ENCODE measurements at regions not wholly inside any gene's neighbourhood (a gene's known extent, or its start where the extent isn't known, plus 50 kb on each side); places are given as distances from the start of the nearest gene placed in this dataset.
"Not testable (repeated sequence)": the region's sequence is repeated elsewhere in the genome, so short reads cannot be mapped to it uniquely, and the experiment has no call there.

- intact Hi-C loops (cut with DNase I), result no loop called here
These were observed 160.6 kb upstream of the SPRY2 start for GRCh38 chr13:80501556-80501955.

GRCh38 chr13:80499536-80500290 is 158.8 kb upstream of the SPRY2 start:
- DNase-seq, result no peak
- intact Hi-C loops (cut with DNase I), result no loop called here

More at GRCh38 chr13:80501556-80501955, 160.6 kb upstream of the SPRY2 start:
- DNase-seq, result no peak

- intact Hi-C loops (cut with DNase I), result no loop called here
These were observed 157.5 kb upstream of the SPRY2 start for GRCh38 chr13:80498433-80498832.

GRCh38 chr13:80497978-80498377 is 157.1 kb upstream of the SPRY2 start:
- intact Hi-C loops (cut with DNase I), result no loop called here
- no peak for DNase-seq

More at GRCh38 chr13:80498433-80498832, 157.5 kb upstream of the SPRY2 start:
- no peak for DNase-seq

- intact Hi-C loops (cut with DNase I), result no loop called here
- no peak for DNase-seq
These were observed 156.5 kb upstream of the SPRY2 start for GRCh38 chr13:80497439-80497838.

- no peak for DNase-seq
- intact Hi-C loops (cut with DNase I), result no loop called here
These were observed 155.9 kb upstream of the SPRY2 start for GRCh38 chr13:80496721-80497397.

GRCh38 chr13:80490491-80490943 is 149.6 kb upstream of the SPRY2 start:
- DNase-seq, result peak in 3 of 10 donors; percentile 62 to 69 (median 65)
- intact Hi-C loops (cut with DNase I), result not testable (repeated sequence)

GRCh38 chr13:80486402-80486801 is 145.5 kb upstream of the SPRY2 start:
- intact Hi-C loops (cut with DNase I), result no loop called here

GRCh38 chr13:80483157-80483556 is 142.2 kb upstream of the SPRY2 start:
- intact Hi-C loops (cut with DNase I), result no loop called here
- no peak for DNase-seq

More at GRCh38 chr13:80486402-80486801, 145.5 kb upstream of the SPRY2 start:
- no peak for DNase-seq

GRCh38 chr13:80481588-80481987 is 140.7 kb upstream of the SPRY2 start:
- intact Hi-C loops (cut with DNase I), result no loop called here
- DNase-seq, result no peak

- intact Hi-C loops (cut with DNase I), result no loop called here
- DNase-seq, result no peak
These were observed 136.9 kb upstream of the SPRY2 start for GRCh38 chr13:80477661-80478443.

- intact Hi-C loops (cut with DNase I), result no loop called here
These were observed 136.0 kb upstream of the SPRY2 start for GRCh38 chr13:80476953-80477352.

GRCh38 chr13:80475718-80476117 is 134.8 kb upstream of the SPRY2 start:
- no peak for DNase-seq
- intact Hi-C loops (cut with DNase I), result no loop called here

More at GRCh38 chr13:80476953-80477352, 136.0 kb upstream of the SPRY2 start:
- DNase-seq, result no peak

GRCh38 chr13:80473695-80474094 is 132.8 kb upstream of the SPRY2 start:
- intact Hi-C loops (cut with DNase I), result no loop called here
- DNase-seq, result no peak

- peak in 3 of 10 donors; percentile 12 to 21 (median 19) for DNase-seq
- intact Hi-C loops (cut with DNase I), result no loop called here
These were observed 129.0 kb upstream of the SPRY2 start for GRCh38 chr13:80469853-80470381.

- intact Hi-C loops (cut with DNase I), result no loop called here
- DNase-seq, result no peak
These were observed 128.4 kb upstream of the SPRY2 start for GRCh38 chr13:80469105-80469852.

- DNase-seq, result no peak
- intact Hi-C loops (cut with DNase I), result no loop called here
These were observed 124.4 kb upstream of the SPRY2 start for GRCh38 chr13:80465321-80465720.

GRCh38 chr13:80463673-80464352 is 122.9 kb upstream of the SPRY2 start:
- intact Hi-C loops (cut with DNase I), result no loop called here
- no peak for DNase-seq

GRCh38 chr13:80462567-80462966 is 121.6 kb upstream of the SPRY2 start:
- intact Hi-C loops (cut with DNase I), result no loop called here
- no peak for DNase-seq

Data from posterior cingulate gyrus (tissue), 11 donors.